Stimulated activated CD4-positive, alpha-beta T cell treated with anti-CD3 and anti-CD28 coated beads, Interleukin-15, amount 100 ng/mL, for 48 hours (primary cell): ENCODE measurements at regions not wholly inside any gene's neighbourhood (a gene's known extent, or its start where the extent isn't known, plus 50 kb on each side); places are given as distances from the start of the nearest gene placed in this dataset.
"Not testable (repeated sequence)": the region's sequence is repeated elsewhere in the genome, so short reads cannot be mapped to it uniquely, and the experiment has no call there.

Experiments used
- DNase-seq, 2 donors: peaks; one replicate each; pipeline ENCODE4 v3.0.0-alpha.2; 2020; ENCODE audit warnings: low read depth in 2 of 2

GRCh38 chr16:86885139-86885538, 306.8 kb downstream of the FOXL1 start:
- no peak for DNase-seq

GRCh38 chr16:86886651-86887050, 308.3 kb downstream of the FOXL1 start:
- no peak for DNase-seq

- DNase-seq, result no peak
Measured at GRCh38 chr16:86887416-86887815, 309.1 kb downstream of the FOXL1 start.

- no peak for DNase-seq
Measured at GRCh38 chr16:86888231-86889053, 310.1 kb downstream of the FOXL1 start.

- DNase-seq, result not testable (repeated sequence)
Measured at GRCh38 chr16:86889054-86889366, 310.7 kb downstream of the FOXL1 start.

GRCh38 chr16:86889974-86890373, 311.6 kb downstream of the FOXL1 start:
- no peak for DNase-seq

- DNase-seq, result no peak
Measured at GRCh38 chr16:86891121-86891520, 312.8 kb downstream of the FOXL1 start.

- no peak for DNase-seq
Measured at GRCh38 chr16:86891631-86892030, 313.3 kb downstream of the FOXL1 start.

- DNase-seq, result no peak
Measured at GRCh38 chr16:86892509-86892908, 314.2 kb downstream of the FOXL1 start.

GRCh38 chr16:86893506-86893905, 315.2 kb downstream of the FOXL1 start:
- DNase-seq, result no peak

- no peak for DNase-seq
Measured at GRCh38 chr16:86894029-86894567, 315.7 kb downstream of the FOXL1 start.

GRCh38 chr16:86894925-86895324, 316.6 kb downstream of the FOXL1 start:
- DNase-seq, result no peak

GRCh38 chr16:86895606-86896005, 317.3 kb downstream of the FOXL1 start:
- no peak for DNase-seq

- DNase-seq, result no peak
Measured at GRCh38 chr16:86896976-86897375, 318.6 kb downstream of the FOXL1 start.

GRCh38 chr16:86897486-86897885, 319.1 kb downstream of the FOXL1 start:
- no peak for DNase-seq

- DNase-seq, result no peak
Measured at GRCh38 chr16:86898386-86898785, 320.0 kb downstream of the FOXL1 start.

- no peak for DNase-seq
Measured at GRCh38 chr16:86899151-86899550, 320.8 kb downstream of the FOXL1 start.

GRCh38 chr16:86899757-86900156, 321.4 kb downstream of the FOXL1 start:
- no peak for DNase-seq

GRCh38 chr16:86901483-86901882, 323.1 kb downstream of the FOXL1 start:
- no peak for DNase-seq

GRCh38 chr16:86902656-86903001, 324.3 kb downstream of the FOXL1 start:
- no peak for DNase-seq

GRCh38 chr16:86903068-86903467, 324.7 kb downstream of the FOXL1 start:
- no peak for DNase-seq

- no peak for DNase-seq
Measured at GRCh38 chr16:86905302-86905701, 327.0 kb downstream of the FOXL1 start.

GRCh38 chr16:86906623-86907022, 328.3 kb downstream of the FOXL1 start:
- DNase-seq, result no peak
